ENCODE measurements at regions not wholly inside any gene's neighbourhood (a gene's known extent, or its start where the extent isn't known, plus 50 kb on each side); places are given as distances from the start of the nearest gene placed in this dataset.

GRCh38 chr5:109496112-109496511, 86.3 kb upstream of the PJA2 start:
- TF ChIP-seq, protein P1, sequence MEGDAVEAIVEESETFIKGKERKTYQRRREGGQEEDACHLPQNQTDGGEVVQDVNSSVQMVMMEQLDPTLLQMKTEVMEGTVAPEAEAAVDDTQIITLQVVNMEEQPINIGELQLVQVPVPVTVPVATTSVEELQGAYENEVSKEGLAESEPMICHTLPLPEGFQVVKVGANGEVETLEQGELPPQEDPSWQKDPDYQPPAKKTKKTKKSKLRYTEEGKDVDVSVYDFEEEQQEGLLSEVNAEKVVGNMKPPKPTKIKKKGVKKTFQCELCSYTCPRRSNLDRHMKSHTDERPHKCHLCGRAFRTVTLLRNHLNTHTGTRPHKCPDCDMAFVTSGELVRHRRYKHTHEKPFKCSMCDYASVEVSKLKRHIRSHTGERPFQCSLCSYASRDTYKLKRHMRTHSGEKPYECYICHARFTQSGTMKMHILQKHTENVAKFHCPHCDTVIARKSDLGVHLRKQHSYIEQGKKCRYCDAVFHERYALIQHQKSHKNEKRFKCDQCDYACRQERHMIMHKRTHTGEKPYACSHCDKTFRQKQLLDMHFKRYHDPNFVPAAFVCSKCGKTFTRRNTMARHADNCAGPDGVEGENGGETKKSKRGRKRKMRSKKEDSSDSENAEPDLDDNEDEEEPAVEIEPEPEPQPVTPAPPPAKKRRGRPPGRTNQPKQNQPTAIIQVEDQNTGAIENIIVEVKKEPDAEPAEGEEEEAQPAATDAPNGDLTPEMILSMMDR (IDR thresholded peaks at IDR 0.05; ENCODE audit: low read length): no peak
- TF ChIP-seq EZH2 (optimal IDR thresholded peaks at IDR 0.05; ENCODE audit: low read depth, low read length): no peak
